HPDE6-E6E7 (cell line): ENCODE measurements at regions not wholly inside any gene's neighbourhood (a gene's known extent, or its start where the extent isn't known, plus 50 kb on each side); places are given as distances from the start of the nearest gene placed in this dataset.

Experiments used
- DNase-seq: peaks from one replicate; pipeline ENCODE4 v3.0.0; 2011; ENCODE audit warnings: missing footprints; ENCODE audit errors: extremely low spot score

DNA sequence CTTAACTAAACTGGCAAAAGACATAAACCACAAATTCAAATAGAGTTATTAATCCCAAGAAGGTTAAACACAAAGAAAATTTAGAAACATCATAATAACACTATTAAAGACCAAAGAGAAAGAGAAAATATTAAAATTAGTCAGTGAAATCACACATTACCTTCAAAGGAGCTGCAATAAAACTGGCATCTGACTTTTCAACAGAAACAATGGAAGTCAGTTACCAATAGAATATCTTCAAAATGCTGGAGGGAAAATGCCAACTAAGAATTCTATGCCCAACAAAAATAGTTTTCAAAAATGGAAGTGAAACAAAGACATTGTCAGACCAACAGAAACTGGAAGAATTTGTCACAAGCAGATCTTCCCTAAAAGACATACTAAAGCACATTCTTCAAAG is 68.7 kb upstream of the RNF7 start:
- no peak for DNase-seq

DNA sequence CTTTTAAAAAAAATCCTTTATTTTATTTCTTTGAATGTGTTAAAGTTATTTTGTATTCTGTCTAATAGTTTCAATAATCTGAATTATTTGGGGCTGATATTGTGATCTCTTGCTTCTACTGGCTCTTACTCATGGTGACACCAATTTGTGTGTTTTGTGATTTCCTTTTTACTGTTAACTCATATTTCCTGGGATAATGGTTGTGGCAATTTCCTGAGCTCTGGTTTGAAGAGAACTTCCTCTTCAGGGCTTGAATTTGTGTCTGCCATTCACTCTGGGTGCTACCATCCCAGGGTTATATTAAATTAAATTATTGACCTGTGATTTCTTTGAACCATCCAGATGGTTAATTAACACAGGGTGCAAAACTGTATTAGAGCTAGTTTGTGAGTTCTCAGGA is 60.4 kb upstream of the RNF7 start:
- no peak for DNase-seq

DNA sequence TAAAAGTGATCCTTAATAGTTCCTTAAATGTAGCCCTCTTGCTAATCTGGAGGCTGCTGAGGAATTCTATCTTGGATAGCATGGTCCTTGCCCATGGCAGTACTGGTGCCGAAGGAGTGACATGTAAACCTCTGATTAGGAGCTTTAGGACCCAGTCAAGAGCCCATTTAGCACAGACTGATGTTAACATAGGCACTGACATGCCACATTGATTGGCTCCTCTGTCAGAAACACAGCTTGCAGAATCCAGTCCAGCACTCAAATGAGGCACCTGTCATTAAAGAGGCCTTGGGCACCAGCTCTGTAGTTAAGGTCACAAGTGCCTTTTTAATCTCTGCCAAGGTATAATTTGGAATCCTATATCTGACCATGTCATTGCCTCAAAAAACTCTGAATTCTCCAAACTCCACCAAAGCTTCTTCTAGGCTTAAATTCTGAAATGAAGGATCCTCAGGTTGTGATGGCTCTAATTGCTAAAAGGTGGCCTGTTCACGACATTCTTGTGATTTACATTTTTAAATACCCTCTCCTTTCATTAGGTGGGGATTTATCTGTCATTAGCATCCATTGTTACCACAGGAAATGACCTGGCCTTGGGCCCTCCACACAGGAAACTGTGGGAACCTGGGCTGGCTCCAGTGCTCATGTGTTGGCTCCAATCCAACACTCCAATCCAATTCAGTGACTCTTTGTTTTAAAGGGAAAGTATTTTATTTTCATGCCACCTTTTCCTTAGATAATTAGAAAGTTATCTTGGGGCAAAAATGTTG is 57.3 kb upstream of the RNF7 start:
- peak; percentile 50 for DNase-seq

DNA sequence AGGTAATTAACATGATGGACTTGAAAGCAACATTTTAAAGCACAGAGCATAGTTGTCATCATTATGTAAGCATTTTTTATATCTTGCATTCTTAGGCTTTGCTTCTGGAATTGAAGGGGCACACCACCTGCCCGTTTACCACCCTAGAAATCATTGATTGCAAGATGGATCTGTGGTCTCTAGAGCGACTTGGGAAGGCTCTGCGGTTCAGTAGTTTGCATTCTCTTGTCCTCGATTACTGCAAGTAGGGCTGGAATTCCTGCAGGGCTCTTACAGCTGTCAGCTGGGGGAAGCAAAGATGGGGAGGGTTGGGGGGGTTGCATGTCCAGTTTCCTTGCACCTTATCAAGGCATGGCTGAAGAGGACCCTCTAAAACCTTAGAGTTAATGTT is 56.7 kb upstream of the RNF7 start:
- DNase-seq, result no peak

DNA sequence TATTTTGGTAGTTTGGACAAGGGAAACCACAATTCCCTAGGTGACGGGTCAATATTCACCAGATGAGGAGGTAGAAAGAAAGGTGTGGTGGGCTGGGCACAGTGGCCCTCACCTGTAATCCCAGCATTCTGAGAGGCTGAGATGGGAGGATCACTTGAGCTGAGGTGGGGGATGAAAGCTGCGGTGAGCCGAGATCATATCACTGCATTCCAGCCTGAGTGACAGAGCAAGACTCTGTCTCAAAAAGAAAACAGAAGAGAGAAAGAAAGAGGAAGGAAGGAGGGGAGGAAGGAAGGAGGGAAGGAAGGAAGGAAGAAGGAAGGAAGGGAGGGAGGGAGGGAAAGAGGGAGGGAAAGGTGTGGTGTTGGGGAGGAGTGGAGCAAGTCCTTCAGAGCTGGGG is 56.1 kb upstream of the RNF7 start:
- DNase-seq, result no peak

DNA sequence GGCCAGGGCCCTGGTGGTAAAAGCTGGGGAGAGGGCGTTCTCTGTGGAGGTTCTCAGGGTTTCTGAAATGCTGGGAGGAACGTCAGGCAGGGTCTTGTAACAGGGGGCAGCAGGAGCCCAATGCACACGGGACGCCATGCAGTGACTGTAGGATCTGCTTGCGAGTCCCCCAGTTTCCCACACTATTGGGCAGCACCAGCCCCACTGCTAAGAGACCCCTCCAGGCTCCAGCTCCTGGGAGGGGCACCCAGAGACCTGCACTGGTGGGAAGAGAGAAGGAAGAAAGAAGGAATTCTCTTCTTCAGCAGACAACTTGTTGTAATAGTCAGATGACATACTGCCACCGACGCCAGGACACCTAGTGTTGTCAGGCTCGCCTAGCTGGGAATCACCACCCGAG is 55.2 kb upstream of the RNF7 start:
- DNase-seq, result no peak

DNA sequence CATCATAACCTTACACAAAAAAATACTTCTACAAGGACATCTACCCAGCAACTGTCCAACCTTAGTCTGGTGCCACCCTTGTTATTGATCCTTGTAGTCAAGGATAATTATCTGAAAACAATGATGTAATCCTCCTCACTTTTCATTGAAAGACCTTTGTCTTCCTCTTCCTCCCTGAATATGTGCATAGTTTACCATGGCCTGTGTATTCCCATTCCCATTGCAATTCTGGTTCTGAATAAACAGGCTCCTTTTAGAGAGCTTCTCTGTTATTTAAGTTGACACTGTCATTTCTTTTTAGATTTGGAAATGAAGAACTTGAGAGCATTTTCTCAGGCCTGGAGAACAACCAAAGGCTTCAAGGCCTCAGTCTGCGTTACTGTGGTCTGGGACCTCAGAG is 53.3 kb upstream of the RNF7 start:
- no peak for DNase-seq

DNA sequence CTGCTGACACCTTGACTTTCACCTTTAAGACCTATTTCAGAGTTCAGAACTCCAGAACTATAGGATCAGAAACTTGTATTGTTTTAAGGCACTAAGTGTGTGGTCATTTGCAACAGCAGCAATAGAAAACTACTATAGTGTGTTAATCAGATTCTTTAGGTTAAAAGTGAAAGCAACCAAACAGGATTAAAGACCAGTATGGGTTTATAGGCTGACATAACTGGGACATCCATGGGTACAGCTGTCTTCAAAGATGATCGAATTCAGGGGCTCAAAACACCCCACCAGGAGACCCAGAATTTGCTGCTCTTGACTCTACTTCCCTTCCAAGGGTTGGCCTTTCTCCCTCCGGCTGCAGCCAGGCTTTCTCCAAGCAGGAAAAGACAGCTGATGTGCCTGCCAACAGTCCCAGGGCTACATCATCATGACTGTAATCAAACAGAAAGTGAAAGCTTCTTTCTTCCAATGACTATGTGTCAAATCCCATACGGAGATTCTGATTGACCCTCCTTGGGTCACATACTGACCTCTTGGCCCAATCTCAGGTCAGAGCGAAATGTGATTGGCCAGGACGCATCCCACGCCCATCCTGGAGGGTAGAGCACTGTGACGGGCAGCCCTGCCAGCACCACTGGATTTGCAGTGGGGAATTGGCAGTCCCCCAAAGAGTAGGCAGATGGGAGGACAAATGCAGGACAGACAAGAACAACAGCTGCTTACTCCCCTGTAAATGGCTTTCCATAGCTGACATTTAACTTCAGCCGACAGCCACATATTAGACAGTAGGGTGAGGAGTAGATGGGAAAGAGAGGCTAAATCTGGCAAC is 51.4 kb upstream of the RNF7 start:
- no peak for DNase-seq
